ENCODE measurements at regions not wholly inside any gene's neighbourhood (a gene's known extent, or its start where the extent isn't known, plus 50 kb on each side); places are given as distances from the start of the nearest gene placed in this dataset.

GRCh38 chr3:16666206-16666605 is 61.0 kb upstream of the DAZL start:
- H3K27me3 Mint-ChIP-seq = peaks cover 5% of the 10 kb centered on the region
- WGBS (ENCODE audit: insufficient coverage) = 100% methylated on average over 1 of the region's 2 CpGs
- DNase-seq = no peak
- CTCF ChIA-PET = no interaction called here
- H3K4me1 Mint-ChIP-seq = no peaks in the 10 kb centered on the region
- Histone ChIP-seq H3K79me2 (ENCODE audit: control insufficient read depth, insufficient read depth, low read length) (peaks cover 4% of the 10 kb centered on the region), H3K27me3 (replicated peaks in 1 of 4; ENCODE audit: control extremely low read depth in 1 of 4, control insufficient read depth in 3 of 4, insufficient read depth in 4 of 4, low read length in 3 of 4) (no peaks in the 10 kb centered on the region), H3K27ac (ENCODE audit: low read length in 2 of 2) (no peak overlapping the region), H3K4me1 (ENCODE audit: control insufficient read depth in 2 of 2, insufficient read depth in 2 of 2, low read length in 2 of 2) (no peaks in the 10 kb centered on the region), H3K36me3 (replicated peaks in 1 of 2; ENCODE audit: control extremely low read depth in 1 of 2, control insufficient read depth in 1 of 2, extremely low read depth in 1 of 2, insufficient read depth in 2 of 2, low read length in 1 of 2) (no peaks in the 10 kb centered on the region), H3K9ac (ENCODE audit: low read length) (no peak overlapping the region), H4K20me1 (ENCODE audit: control insufficient read depth, insufficient read depth, low read length, poor library complexity, severe bottlenecking) (no peaks in the 10 kb centered on the region), H3K9me3 (ENCODE audit: control extremely low read depth in 1 of 3, control insufficient read depth in 2 of 3, insufficient read depth in 1 of 3, low read length in 2 of 3) (no peaks in the 10 kb centered on the region), H3K4me2 (replicated peaks; ENCODE audit: low read depth, low read length, poor library complexity, severe bottlenecking) (no peak overlapping the region), H3K4me3 (ENCODE audit: control extremely low read depth in 1 of 5, extremely low read depth in 1 of 5, insufficient read depth in 1 of 5, low read depth in 2 of 5, low read length in 4 of 5) (no peak overlapping the region), H2AFZ (ENCODE audit: insufficient read depth, low read depth, low read length, poor library complexity, severe bottlenecking) (no peak overlapping the region)
- intact Hi-C loops (cut with micrococcal nuclease) = no loop called here
- no peak overlapping the region for H3K4me3 Mint-ChIP-seq
- peaks cover 2% of the 10 kb centered on the region for H3K9me3 Mint-ChIP-seq (ENCODE audit: insufficient read depth)
- TF ChIP-seq, protein P1, sequence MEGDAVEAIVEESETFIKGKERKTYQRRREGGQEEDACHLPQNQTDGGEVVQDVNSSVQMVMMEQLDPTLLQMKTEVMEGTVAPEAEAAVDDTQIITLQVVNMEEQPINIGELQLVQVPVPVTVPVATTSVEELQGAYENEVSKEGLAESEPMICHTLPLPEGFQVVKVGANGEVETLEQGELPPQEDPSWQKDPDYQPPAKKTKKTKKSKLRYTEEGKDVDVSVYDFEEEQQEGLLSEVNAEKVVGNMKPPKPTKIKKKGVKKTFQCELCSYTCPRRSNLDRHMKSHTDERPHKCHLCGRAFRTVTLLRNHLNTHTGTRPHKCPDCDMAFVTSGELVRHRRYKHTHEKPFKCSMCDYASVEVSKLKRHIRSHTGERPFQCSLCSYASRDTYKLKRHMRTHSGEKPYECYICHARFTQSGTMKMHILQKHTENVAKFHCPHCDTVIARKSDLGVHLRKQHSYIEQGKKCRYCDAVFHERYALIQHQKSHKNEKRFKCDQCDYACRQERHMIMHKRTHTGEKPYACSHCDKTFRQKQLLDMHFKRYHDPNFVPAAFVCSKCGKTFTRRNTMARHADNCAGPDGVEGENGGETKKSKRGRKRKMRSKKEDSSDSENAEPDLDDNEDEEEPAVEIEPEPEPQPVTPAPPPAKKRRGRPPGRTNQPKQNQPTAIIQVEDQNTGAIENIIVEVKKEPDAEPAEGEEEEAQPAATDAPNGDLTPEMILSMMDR (IDR thresholded peaks at IDR 0.05) = no peak
- no peak for TF ChIP-seq EZH2 (IDR thresholded peaks at IDR 0.05; ENCODE audit: borderline replicate concordance, insufficient read depth, low read depth, low read length, poor library complexity, severe bottlenecking)
- POLR2A ChIA-PET = no interaction called here
- H3K27ac Mint-ChIP-seq = no peak overlapping the region
- no peak for ATAC-seq (ENCODE audit: low read depth)

GRCh38 chr3:16667633-16668032 is 62.4 kb upstream of the DAZL start:
- ATAC-seq (ENCODE audit: low read depth) (no peak), DNase-seq (no peak)
- Histone ChIP-seq H3K9ac (ENCODE audit: low read length) (no peak overlapping the region), H3K36me3 (replicated peaks in 1 of 2; ENCODE audit: control extremely low read depth in 1 of 2, control insufficient read depth in 1 of 2, extremely low read depth in 1 of 2, insufficient read depth in 2 of 2, low read length in 1 of 2) (no peaks in the 10 kb centered on the region), H3K4me3 (ENCODE audit: control extremely low read depth in 1 of 5, extremely low read depth in 1 of 5, insufficient read depth in 1 of 5, low read depth in 2 of 5, low read length in 4 of 5) (no peak overlapping the region), H3K9me3 (ENCODE audit: control extremely low read depth in 1 of 3, control insufficient read depth in 2 of 3, insufficient read depth in 1 of 3, low read length in 2 of 3) (no peaks in the 10 kb centered on the region), H3K4me2 (replicated peaks; ENCODE audit: low read depth, low read length, poor library complexity, severe bottlenecking) (no peak overlapping the region), H3K27me3 (replicated peaks in 1 of 4; ENCODE audit: control extremely low read depth in 1 of 4, control insufficient read depth in 3 of 4, insufficient read depth in 4 of 4, low read length in 3 of 4) (no peaks in the 10 kb centered on the region), H3K27ac (ENCODE audit: low read length in 2 of 2) (no peak overlapping the region), H4K20me1 (ENCODE audit: control insufficient read depth, insufficient read depth, low read length, poor library complexity, severe bottlenecking) (no peaks in the 10 kb centered on the region), H3K79me2 (ENCODE audit: control insufficient read depth, insufficient read depth, low read length) (peaks cover 4% of the 10 kb centered on the region), H3K4me1 (ENCODE audit: control insufficient read depth in 2 of 2, insufficient read depth in 2 of 2, low read length in 2 of 2) (no peaks in the 10 kb centered on the region), H2AFZ (ENCODE audit: insufficient read depth, low read depth, low read length, poor library complexity, severe bottlenecking) (no peak overlapping the region)
- peaks cover 8% of the 10 kb centered on the region for H3K27me3 Mint-ChIP-seq
- no peak overlapping the region for H3K27ac Mint-ChIP-seq
- H3K4me3 Mint-ChIP-seq = no peak overlapping the region
- POLR2A ChIA-PET = no interaction called here
- TF ChIP-seq, protein P1 (IDR thresholded peaks at IDR 0.05) = no peak
- TF ChIP-seq EZH2 (IDR thresholded peaks at IDR 0.05; ENCODE audit: borderline replicate concordance, insufficient read depth, low read depth, low read length, poor library complexity, severe bottlenecking) = no peak
- CTCF ChIA-PET = interaction anchor here (1.6 kb wide), 1 partner anchor 67 kb away, joined by 3 read pairs; no protein-coding TSS in a partner anchor
- intact Hi-C loops (cut with micrococcal nuclease) = no loop called here
- 83% methylated on average over 4 of the region's 4 CpGs for WGBS (ENCODE audit: insufficient coverage)
- H3K4me1 Mint-ChIP-seq = no peaks in the 10 kb centered on the region
- no peaks in the 10 kb centered on the region for H3K9me3 Mint-ChIP-seq (ENCODE audit: insufficient read depth)
